ENCODE measurements at regions not wholly inside any gene's neighbourhood (a gene's known extent, or its start where the extent isn't known, plus 50 kb on each side); places are given as distances from the start of the nearest gene placed in this dataset.
"Not testable (repeated sequence)": the region's sequence is repeated elsewhere in the genome, so short reads cannot be mapped to it uniquely, and the experiment has no call there.

DNA sequence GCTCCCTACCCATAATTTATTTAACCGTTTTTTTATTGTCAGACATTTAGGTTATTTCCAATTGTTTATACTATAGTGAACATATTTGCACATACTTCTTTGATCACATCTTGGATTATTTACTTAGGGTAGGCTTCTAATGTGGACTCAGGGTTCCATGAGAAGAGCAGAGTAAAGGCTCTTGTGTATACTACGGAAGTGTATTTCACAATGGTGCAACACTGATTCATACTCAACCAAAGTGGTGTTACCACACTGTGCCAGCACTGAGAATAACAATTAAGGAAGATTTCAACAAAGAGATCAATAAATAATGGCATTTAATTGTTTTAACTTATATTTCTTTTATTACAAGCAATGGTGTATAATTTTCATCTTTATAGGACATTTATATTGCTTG lies 251.2 kb downstream of the ZNF326 start:
- DNase-seq (ENCODE audit: insufficient read length, low spot score) (no peak), FAIRE-seq (no peak)
- TF ChIP-seq POLR2AphosphoS5 (IDR thresholded peaks at IDR 0.05; ENCODE audit: low read depth, low read length) (no peak), PAX5 (IDR thresholded peaks at IDR 0.05; ENCODE audit: insufficient read depth, low read length, severe bottlenecking) (no peak), SPI1 (IDR thresholded peaks at IDR 0.05; ENCODE audit: low read depth, low read length) (no peak)

DNA sequence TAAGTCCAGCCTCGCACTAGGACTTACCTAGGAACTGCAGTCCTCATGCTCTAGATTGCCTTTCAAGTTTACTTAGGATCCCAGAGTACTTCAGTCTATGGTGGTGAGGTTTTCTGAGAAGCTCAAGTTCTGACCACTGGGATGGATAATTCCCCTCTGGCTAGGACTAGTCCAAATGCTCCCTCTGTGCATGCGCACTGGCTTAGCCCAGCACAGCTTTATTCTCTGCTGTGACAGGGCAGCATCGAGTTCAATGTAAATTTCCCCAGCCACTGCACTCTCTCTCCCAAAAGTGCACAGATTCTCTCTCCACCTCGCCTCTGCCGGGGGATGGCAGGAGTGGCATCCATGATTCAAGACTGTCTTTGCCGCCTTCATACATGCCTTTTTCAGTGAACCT lies 241.6 kb downstream of the ZNF326 start:
- DNase-seq (ENCODE audit: insufficient read length, low spot score) (no peak), FAIRE-seq (no peak)
- no peak for TF ChIP-seq SPI1 (IDR thresholded peaks at IDR 0.05; ENCODE audit: low read depth, low read length)
- TF ChIP-seq PAX5 (IDR thresholded peaks at IDR 0.05; ENCODE audit: insufficient read depth, low read length, severe bottlenecking): no peak
- no peak for TF ChIP-seq TAF1 (IDR thresholded peaks at IDR 0.05; ENCODE audit: low read depth, low read length)
- TF ChIP-seq POLR2A (IDR thresholded peaks at IDR 0.05; ENCODE audit: low read depth, low read length): no peak
- no peak for TF ChIP-seq POU2F2 (IDR thresholded peaks at IDR 0.05; ENCODE audit: low read depth, low read length)
- TF ChIP-seq POLR2AphosphoS5 (IDR thresholded peaks at IDR 0.05; ENCODE audit: low read depth, low read length): no peak

DNA sequence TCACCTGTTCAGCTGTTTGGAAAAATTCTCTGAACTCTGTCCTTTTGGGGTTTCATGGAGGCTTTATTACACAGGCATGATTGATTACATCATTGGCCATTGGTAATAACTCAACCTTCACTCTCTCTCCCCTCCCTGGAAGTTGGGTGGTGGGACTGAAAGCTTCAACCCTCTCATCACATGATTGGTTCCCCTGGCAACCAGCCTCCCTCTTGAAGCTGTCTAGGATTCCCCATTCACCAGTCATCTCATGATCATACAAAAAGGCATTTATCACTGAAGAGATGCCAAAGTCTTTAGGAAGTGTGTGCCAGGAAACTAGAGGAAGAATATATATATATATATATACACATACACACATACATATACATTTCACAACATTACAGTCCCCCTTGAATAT lies 228.5 kb downstream of the ZNF326 start:
- no peak for DNase-seq (ENCODE audit: insufficient read length, low spot score)
- TF ChIP-seq POLR2A (IDR thresholded peaks at IDR 0.05; ENCODE audit: low read depth, low read length) (no peak), TAF1 (IDR thresholded peaks at IDR 0.05; ENCODE audit: low read depth, low read length) (no peak), PAX5 (IDR thresholded peaks at IDR 0.05; ENCODE audit: insufficient read depth, low read length, severe bottlenecking) (no peak), SPI1 (IDR thresholded peaks at IDR 0.05; ENCODE audit: low read depth, low read length) (no peak), POLR2AphosphoS5 (IDR thresholded peaks at IDR 0.05; ENCODE audit: low read depth, low read length) (no peak), POU2F2 (IDR thresholded peaks at IDR 0.05; ENCODE audit: low read depth, low read length) (no peak)
- FAIRE-seq: no peak

DNA sequence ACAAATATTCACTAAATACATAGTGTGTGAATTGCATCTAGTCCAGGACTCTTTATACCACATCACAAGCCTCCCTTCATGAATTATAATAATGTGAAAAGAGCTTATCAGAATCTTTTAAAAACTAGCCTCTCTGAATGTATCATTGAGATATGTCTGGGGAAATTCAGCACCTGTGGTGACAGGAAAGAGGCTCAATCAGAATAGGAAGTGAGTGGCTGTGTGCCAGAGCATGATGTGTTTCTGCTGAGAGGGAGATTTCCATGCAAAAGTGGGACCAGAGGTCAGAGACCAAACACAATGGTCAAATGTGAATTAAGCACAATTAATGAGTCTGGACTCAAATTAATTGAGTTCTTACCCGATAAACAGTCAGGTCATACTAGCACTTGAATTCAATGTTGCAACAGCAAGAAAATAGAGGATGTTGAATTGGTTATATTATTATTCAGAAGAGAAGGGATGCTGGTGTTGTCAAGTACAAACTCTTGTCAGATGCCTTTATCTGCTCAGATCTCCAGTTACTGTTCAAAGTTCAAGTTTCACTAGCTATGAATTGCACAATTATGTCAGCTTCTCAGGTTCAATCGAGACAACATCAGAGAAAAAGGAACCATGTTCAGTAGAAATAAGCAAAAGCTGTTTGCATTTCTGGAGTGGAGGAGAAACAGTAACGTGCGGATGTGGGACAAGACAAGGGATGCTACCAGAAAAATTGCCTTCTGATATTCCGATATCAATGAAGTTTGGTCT lies 226.2 kb downstream of the ZNF326 start:
- FAIRE-seq (no peak), DNase-seq (ENCODE audit: insufficient read length, low spot score) (no peak)
- TF ChIP-seq SPI1 (IDR thresholded peaks at IDR 0.05; ENCODE audit: low read depth, low read length) (no peak), POLR2AphosphoS5 (IDR thresholded peaks at IDR 0.05; ENCODE audit: low read depth, low read length) (no peak), PAX5 (IDR thresholded peaks at IDR 0.05; ENCODE audit: insufficient read depth, low read length, severe bottlenecking) (no peak), POLR2A (IDR thresholded peaks at IDR 0.05; ENCODE audit: low read depth, low read length) (no peak), POU2F2 (IDR thresholded peaks at IDR 0.05; ENCODE audit: low read depth, low read length) (no peak), TAF1 (IDR thresholded peaks at IDR 0.05; ENCODE audit: low read depth, low read length) (no peak)

DNA sequence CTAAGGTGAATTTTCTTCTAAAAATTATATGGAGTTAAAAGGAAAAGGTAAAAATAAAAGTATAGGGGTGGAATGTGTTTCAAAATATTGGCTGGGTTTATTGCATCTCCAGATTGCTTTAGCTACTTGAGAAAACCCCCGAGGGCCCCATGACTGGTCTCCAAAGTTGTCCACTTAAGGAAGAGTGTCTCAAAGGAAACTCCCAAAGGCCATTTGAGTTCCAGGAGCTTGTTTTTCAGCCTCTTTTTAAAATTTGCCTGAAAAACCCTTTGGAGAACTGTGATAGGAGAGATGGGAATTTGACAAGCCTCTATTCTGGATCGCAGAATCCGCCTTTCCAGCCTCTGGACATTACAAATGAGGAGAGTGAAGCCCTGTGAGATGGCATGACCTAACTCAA lies 225.6 kb downstream of the ZNF326 start:
- DNase-seq (ENCODE audit: insufficient read length, low spot score) (no peak), FAIRE-seq (no peak)
- TF ChIP-seq SPI1 (IDR thresholded peaks at IDR 0.05; ENCODE audit: low read depth, low read length) (no peak), PAX5 (IDR thresholded peaks at IDR 0.05; ENCODE audit: insufficient read depth, low read length, severe bottlenecking) (no peak), TAF1 (IDR thresholded peaks at IDR 0.05; ENCODE audit: low read depth, low read length) (no peak), POLR2AphosphoS5 (IDR thresholded peaks at IDR 0.05; ENCODE audit: low read depth, low read length) (no peak), POU2F2 (IDR thresholded peaks at IDR 0.05; ENCODE audit: low read depth, low read length) (no peak), POLR2A (IDR thresholded peaks at IDR 0.05; ENCODE audit: low read depth, low read length) (no peak)

DNA sequence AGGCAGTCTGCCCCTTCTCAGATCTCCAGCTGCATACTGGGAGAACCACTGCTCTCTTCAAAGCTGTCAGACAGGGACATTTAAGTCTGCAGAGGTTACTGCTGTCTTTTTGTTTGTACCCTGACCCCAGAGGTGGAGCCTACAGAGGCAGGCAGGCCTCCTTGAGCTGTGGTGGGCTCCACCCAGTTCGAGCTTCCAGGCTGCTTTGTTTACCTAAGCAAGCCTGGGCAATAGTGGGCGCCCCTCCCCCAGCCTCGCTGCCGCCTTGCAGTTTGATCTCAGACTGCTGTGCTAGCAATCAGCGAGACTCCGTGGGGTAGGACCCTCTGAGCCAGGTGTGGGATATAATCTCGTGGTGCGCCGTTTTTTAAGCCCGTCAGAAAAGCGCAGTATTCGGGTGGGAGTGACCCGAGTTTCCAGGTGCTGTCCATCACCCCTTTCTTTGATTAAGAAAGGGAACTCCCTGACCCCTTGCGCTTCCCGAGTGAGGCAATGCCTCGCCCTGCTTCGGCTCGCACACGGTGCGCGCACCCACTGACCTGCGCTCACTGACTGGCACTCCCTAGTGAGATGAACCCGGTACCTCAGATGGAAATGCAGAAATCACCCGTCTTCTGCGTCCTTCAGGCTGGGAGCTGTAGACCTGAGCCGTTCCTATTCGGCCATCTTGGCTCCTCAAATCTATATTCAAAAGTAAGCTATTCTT lies 224.4 kb downstream of the ZNF326 start:
- not testable (repeated sequence) for FAIRE-seq; DNase-seq (ENCODE audit: insufficient read length, low spot score)

DNA sequence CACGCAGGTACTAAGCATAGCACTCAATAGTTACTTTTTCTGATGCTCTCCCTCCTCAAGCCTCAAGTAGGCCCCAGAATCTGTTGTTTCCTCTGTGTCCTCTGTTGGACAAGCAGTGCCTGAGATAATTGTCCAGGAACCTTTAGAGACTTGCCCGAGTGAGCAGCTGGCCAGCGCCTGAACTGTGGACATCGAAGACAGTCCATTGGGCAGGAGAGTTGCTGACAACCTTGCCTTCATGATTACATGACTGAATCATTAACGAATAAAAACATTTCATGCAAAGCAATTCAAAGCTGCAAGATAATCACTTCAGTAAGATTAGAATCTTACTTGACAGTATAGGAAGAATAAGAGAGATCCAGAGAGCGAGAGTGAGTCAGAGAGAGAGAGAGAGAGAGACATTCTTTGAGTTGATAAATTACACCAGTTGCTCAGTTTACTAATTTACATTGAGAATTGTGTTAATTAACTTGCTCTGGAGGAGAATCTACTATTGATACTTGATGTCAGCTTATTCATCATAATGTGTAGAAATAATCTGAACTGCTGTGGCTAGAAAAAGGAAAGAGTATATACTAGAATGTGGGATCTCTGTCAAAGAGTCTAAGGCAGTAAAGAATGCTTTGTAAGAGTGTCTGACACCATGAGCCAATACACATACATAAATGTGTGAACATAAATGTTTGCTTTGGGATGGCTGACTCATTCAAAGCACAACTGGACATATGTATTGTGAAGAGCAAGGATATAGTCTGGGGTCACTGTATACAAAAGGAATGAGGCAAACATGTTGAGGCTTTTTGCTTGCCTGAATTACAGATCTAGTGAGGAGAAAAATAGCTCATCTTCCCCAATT lies 216.0 kb downstream of the ZNF326 start:
- TF ChIP-seq POU2F2 (IDR thresholded peaks at IDR 0.05; ENCODE audit: low read depth, low read length): no peak
- FAIRE-seq: no peak
- DNase-seq (ENCODE audit: insufficient read length, low spot score): no peak

GRCh38 chr1:90208949-90209348 lies 214.0 kb downstream of the ZNF326 start:
- DNase-seq (ENCODE audit: insufficient read length, low spot score): no peak
- TF ChIP-seq TAF1 (IDR thresholded peaks at IDR 0.05; ENCODE audit: low read depth, low read length) (no peak), POU2F2 (IDR thresholded peaks at IDR 0.05; ENCODE audit: low read depth, low read length) (no peak), SPI1 (IDR thresholded peaks at IDR 0.05; ENCODE audit: low read depth, low read length) (no peak), POLR2AphosphoS5 (IDR thresholded peaks at IDR 0.05; ENCODE audit: low read depth, low read length) (no peak), PAX5 (IDR thresholded peaks at IDR 0.05; ENCODE audit: insufficient read depth, low read length, severe bottlenecking) (no peak), POLR2A (IDR thresholded peaks at IDR 0.05; ENCODE audit: low read depth, low read length) (no peak)
- no peak for FAIRE-seq

GRCh38 chr1:90206260-90206659 lies 211.3 kb downstream of the ZNF326 start:
- FAIRE-seq (no peak), DNase-seq (ENCODE audit: insufficient read length, low spot score) (no peak)
- TF ChIP-seq PAX5 (IDR thresholded peaks at IDR 0.05; ENCODE audit: insufficient read depth, low read length, severe bottlenecking): no peak
- no peak for TF ChIP-seq SPI1 (IDR thresholded peaks at IDR 0.05; ENCODE audit: low read depth, low read length)
- no peak for TF ChIP-seq POLR2A (IDR thresholded peaks at IDR 0.05; ENCODE audit: low read depth, low read length)
- no peak for TF ChIP-seq POLR2AphosphoS5 (IDR thresholded peaks at IDR 0.05; ENCODE audit: low read depth, low read length)
- no peak for TF ChIP-seq TAF1 (IDR thresholded peaks at IDR 0.05; ENCODE audit: low read depth, low read length)
- no peak for TF ChIP-seq POU2F2 (IDR thresholded peaks at IDR 0.05; ENCODE audit: low read depth, low read length)
